GM19238 (cell line): ENCODE measurements at regions not wholly inside any gene's neighbourhood (a gene's known extent, or its start where the extent isn't known, plus 50 kb on each side); places are given as distances from the start of the nearest gene placed in this dataset.
"Not testable (repeated sequence)": the region's sequence is repeated elsewhere in the genome, so short reads cannot be mapped to it uniquely, and the experiment has no call there.

ENCODE experiments used
- DNase-seq: peaks from one replicate; pipeline ENCODE4 v3.0.0; 2011; ENCODE audit warnings: low spot score; ENCODE audit not compliant: insufficient read length

DNA sequence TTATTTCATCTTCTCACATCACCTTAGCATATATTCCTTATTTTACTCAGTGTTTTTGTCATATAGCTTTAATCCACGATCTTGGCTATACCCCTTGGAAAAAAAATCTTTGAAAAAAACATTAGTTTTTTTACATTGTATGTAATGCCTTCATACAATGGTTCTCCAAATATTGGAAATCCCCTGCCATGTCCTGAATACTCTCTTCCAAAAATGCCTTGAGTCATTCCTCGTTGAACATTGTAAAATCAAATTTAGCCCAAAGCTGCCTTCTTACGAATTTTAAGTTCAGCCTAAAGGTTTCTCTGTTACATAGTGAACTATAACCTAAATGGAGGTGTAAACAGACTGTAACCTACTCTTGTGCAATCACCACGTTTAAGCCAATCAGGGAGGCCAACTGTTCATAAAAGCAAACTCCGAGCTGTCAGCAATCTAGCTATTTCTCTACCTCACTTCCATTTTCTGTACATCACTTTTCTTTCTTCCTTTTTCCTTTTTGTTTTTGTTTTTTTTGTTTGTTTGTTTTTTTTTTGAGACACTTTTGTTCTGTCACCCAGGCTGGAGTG lies 140.1 kb downstream of the ANXA2 start:
- DNase-seq = no peak

DNA sequence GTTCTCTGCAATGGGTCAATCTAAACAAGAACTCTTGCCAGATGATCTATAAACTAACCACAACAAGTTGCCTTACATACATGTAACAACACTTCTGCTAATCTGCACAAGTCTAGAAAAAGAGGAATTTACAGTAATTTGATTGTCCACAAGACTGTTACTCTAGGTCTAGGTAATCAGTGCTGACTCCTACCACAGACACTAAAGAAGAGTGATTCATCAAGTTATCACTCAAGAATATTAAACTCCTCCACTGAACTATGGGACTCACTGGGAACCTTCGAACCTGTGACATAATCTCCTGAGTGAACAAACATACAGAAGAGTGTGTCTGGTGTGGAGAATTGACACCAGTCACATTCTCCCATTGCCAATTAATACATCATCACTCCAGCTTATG lies 138.3 kb downstream of the ANXA2 start:
- DNase-seq = no peak

DNA sequence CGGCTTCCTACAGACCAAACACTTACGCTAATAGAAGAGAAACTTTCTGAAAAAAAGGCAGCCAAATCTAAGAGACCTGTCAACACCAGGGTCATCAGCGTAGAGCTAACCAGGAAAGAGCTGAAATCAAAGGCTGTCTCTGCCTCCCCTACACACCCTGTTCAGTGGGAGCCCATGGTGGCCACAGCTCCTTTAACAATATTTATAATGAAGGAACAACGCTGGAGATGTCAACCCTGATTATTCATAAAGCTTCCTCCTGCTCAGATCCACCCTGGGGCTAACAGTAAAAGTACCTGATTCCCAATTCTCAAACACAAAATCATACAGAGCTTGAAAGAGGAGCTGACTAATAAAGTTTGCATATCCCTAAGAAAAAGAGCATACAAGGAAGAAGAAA lies 133.7 kb downstream of the ANXA2 start:
- DNase-seq = no peak

DNA sequence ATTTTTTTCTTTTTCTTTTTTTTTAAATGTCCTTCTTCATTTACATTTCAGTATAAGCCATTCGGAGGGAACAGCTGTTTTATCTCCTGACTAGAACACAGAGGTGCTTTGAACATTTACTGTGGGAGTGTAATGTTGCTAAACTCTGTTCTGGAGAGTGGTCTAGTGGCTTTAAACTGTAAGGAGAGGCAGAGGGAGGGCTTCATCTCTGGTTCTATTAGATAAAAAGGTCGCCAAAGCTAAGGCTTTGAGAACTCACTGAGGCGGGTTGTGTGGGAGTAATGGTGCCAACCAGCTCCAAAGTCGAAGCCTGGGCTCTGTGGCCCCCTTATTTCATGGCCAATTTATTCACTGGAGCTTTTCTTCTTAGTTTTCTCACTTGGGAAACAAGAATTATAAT lies 133.2 kb downstream of the ANXA2 start:
- DNase-seq = no peak

DNA sequence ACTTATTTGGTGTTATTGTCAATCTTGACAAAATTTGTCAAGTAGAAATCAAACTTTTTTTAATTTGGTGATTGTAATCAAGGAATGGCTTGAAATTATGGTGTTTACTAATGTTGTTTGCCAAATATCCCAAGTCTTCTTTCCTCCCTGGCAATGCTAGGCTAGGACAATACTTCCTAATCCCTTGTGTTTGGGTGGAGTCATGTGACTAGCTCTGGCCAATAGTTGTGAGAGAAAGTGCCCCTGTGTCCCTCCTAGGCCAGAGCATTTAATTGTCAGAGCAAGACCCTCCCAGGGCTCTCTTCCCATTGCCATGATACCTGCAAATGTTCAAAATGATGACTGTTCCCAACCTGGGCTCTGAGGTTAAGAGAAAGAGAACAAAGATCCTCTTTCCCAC lies 132.7 kb downstream of the ANXA2 start:
- DNase-seq = no peak

DNA sequence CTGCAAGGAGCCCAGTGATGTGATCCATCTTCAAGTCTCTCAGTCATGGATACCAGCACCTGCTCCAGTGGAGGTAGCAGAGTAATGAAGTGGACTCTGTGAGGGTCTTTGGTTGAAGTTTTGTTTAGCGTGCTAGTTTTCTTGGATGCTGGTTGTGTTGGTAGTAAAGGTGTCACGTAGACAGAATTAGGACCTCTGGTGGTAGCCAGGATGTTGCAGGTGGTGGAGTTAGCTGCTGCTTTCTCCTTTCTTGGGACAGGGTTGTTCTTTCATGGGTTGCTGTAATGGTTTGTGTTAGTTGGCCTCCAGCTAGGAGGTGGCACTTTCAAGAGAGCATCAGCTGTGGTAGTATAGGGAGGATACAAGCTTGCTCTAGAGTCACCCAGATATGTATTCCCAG lies 125.2 kb downstream of the ANXA2 start:
- no peak for DNase-seq

DNA sequence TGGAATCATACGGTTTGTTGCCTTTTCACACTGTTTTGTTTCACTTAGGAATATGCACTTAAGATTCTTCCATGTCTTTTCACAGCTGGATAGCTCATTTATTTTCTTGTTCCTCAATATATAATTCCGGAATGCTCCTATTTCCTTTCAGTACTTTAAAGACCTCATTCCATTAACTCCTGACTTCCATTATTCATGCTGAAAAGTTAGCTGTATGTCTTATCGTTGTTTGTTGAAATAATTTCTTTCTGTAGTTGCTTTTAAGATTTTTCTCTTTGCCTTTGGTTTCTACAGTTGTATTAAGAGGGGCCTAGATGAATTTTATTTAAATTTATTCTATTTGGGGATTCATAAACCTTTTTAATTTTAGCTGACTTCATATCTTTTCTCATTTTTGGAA lies 122.2 kb downstream of the ANXA2 start:
- DNase-seq = no peak

DNA sequence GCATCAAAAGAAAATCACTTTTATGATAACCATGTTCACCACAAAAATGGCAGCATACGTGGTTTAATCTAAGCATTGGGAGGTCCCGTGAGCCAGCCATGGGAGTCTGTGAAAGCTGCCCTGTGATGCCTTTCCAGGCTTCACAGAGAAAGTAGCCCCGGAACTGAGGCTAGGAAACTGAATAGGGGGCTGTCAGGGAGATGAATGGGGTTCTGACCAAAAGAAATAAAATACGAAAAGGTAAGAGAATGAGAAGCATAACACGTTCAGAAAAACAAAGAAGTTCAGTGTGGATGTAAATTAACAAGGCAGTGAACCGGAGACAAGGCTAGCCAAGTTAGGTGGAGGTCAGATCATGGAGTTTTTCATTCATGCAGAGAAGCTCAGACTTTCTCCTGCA lies 118.9 kb downstream of the ANXA2 start:
- DNase-seq = no peak

DNA sequence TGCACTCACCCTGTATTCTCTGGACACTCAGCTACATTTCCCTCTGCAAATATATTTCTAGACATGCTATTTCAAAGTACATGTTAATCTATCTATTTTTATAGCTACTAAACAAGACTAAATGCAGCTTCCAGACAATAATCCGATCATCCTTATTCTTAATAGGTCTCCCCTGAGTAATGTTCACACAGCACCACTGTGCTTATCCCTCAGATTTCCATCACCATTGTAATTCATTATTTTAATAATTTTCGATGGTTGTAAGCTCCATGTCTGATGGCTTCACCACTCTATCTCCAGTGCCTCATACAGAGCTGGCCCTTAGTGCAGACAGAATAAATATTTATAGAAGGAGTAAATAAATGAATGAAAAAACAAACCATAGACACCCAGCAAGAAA lies 117.5 kb downstream of the ANXA2 start:
- no peak for DNase-seq

DNA sequence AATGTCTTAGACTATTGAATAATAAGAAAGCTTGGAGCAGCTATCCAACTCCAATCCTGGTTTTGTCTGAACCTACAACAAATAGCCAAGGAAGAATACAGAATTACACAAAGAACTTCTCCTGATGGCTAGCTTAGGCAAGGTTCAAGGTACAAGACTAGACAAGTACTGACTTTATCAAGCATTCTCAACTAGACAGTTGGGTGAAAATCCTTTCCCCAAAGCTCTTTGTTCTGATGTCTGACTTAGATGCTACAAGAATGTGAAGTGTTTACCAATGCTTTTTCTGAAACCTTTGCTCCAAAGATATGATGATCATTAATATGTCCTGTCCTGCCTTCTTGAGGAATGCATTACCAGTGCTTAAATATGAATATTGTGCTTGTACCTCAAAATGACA lies 113.8 kb downstream of the ANXA2 start:
- no peak for DNase-seq

DNA sequence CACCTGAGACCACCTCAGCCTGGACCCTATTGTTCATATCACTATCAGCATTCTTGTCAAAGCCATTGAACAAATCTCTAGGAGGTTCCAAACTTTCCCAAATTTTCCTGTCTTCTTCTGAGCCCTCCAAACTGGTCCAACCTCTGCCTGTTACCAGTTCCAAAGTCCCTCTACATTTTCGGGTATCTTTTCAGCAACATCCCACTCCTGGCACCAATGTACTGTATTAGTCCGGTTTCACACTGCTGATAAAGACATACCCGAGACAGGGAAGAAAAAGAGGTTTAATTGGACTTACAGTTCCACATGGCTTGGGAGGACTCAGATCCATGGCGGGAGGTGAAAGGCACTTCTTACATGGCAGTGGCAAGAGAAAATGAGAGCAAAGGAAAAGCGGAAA lies 101.9 kb downstream of the ANXA2 start:
- not testable (repeated sequence) for DNase-seq

DNA sequence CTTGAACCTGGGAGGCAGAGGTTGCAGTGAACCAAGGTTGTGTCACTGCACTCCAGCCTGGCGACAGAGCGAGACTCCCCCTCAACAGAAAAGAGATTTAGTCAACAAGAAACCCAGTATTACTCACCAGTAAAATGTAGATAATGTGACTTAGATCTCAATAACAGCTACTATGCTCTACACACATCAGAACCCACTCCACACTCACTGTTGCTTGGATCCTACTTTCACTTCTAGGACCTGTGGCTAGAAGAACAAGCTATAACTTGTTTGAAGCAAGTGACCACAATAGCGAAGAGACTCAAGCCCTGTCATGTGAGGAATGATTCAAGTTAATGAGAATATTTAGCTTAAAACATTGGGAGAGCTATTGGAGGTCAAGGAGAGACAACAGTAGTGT lies 100.7 kb downstream of the ANXA2 start:
- DNase-seq = no peak
